Fibroblast of lung (primary cell): ENCODE measurements at regions not wholly inside any gene's neighbourhood (a gene's known extent, or its start where the extent isn't known, plus 50 kb on each side); places are given as distances from the start of the nearest gene placed in this dataset.

ENCODE experiments used
- CTCF ChIP-seq, 2 donors: IDR thresholded peaks in 1 of 2; conservative IDR thresholded peaks in 1 of 2; 1 replicate in 1 of 2; 2 replicates in 1 of 2; pipeline ENCODE4 v1.5.1; 2011 to 2012; ENCODE audit warnings: low read length in 2 of 2, control low read depth in 1 of 2, inconsistent platforms in 1 of 2, low read depth in 1 of 2, mild to moderate bottlenecking in 1 of 2
- EZH2 ChIP-seq: IDR thresholded peaks from 2 replicates; pipeline ENCODE4 v1.5.1; 2012; ENCODE audit warnings: low read length, control low read depth, mild to moderate bottlenecking; ENCODE audit errors: missing control alignments

- no peak for TF ChIP-seq CTCF (conservative IDR thresholded peaks at IDR 0.05 in 1 of 2, IDR thresholded peaks at IDR 0.05 in 1 of 2; ENCODE audit: low read depth in 1 of 2, low read length in 2 of 2)
- TF ChIP-seq EZH2, result no peak
Measured at GRCh38 chr3:70789878-70790277, 477.4 kb upstream of the MDFIC2 start.
